GM23338 (cell line): ENCODE measurements at regions not wholly inside any gene's neighbourhood (a gene's known extent, or its start where the extent isn't known, plus 50 kb on each side); places are given as distances from the start of the nearest gene placed in this dataset.

ENCODE experiments used
- ATAC-seq: fragments of 200-7000 bp; cut with Tn5 transposase; 3 replicates; pipeline ENCODE4 v1.9.1; 2020
- DNase-seq: peaks from one replicate; pipeline ENCODE4 v3.0.0-alpha.2; 2015; ENCODE audit warnings: low spot score
- H2AFZ ChIP-seq: fragments of 200-600 bp; sonication (generic); 2 replicates; pipeline ENCODE4 v1.8.0; 2016; ENCODE audit warnings: antibody characterized with exemption, mild to moderate bottlenecking, moderate library complexity
- H3F3A ChIP-seq: fragments of 200-600 bp; sonication (generic); replicated peaks from 2 replicates; pipeline ENCODE4 v1.8.0; 2017; ENCODE audit warnings: antibody characterized with exemption, mixed run types, low read depth
- H3K27ac ChIP-seq: fragments of 200-600 bp; sonication (generic); 2 replicates; pipeline ENCODE4 v1.6.1; 2016; ENCODE audit warnings: low read depth
- H3K27me3 ChIP-seq: fragments of 200-600 bp; sonication (generic); 2 replicates; pipeline ENCODE4 v1.8.0; 2016; ENCODE audit warnings: mild to moderate bottlenecking, mixed run types, moderate library complexity; ENCODE audit not compliant: insufficient read depth
- H3K36me3 ChIP-seq: fragments of 200-600 bp; sonication (generic); 2 replicates; pipeline ENCODE4 v1.8.0; 2016; ENCODE audit warnings: mild to moderate bottlenecking; ENCODE audit not compliant: insufficient read depth
- H3K4me1 ChIP-seq: fragments of 200-600 bp; sonication (generic); 2 replicates; pipeline ENCODE4 v1.8.0; 2016; ENCODE audit warnings: mild to moderate bottlenecking, moderate library complexity; ENCODE audit not compliant: insufficient read depth
- H3K4me2 ChIP-seq: fragments of 200-600 bp; sonication (generic); 2 replicates; pipeline ENCODE4 v1.7.1; 2017; ENCODE audit warnings: mixed run types
- H3K4me3 ChIP-seq: fragments of 200-600 bp; sonication (generic); 2 replicates; pipeline ENCODE4 v1.6.1; 2016; ENCODE audit warnings: mixed run types
- H3K79me2 ChIP-seq: fragments of 200-600 bp; sonication (generic); replicated peaks from 2 replicates; pipeline ENCODE4 v1.8.0; 2017; ENCODE audit warnings: mild to moderate bottlenecking; ENCODE audit not compliant: insufficient read depth
- H3K9me2 ChIP-seq: fragments of 200-600 bp; sonication (generic); 2 replicates; pipeline ENCODE4 v1.8.0; 2017; ENCODE audit not compliant: insufficient read depth
- H4K20me1 ChIP-seq: fragments of 200-600 bp; sonication (generic); replicated peaks from 2 replicates; pipeline ENCODE4 v1.8.0; 2017; ENCODE audit warnings: mild to moderate bottlenecking; ENCODE audit not compliant: insufficient read depth
- H3K27ac Mint-ChIP-seq: 2 replicates; pipeline ENCODE4 v1.8.0; 2020; ENCODE audit warnings: inconsistent platforms, mild to moderate bottlenecking, moderate library complexity, mixed read lengths
- H3K27me3 Mint-ChIP-seq: 3 replicates; pipeline ENCODE4 v1.8.0; 2022; ENCODE audit warnings: low read depth, mild to moderate bottlenecking, moderate library complexity, mixed read lengths, inconsistent platforms; ENCODE audit not compliant: insufficient read depth, poor library complexity
- H3K36me3 Mint-ChIP-seq: 3 replicates; pipeline ENCODE4 v1.8.0; 2021; ENCODE audit warnings: low read depth, mild to moderate bottlenecking, inconsistent platforms, moderate library complexity, mixed read lengths
- H3K4me1 Mint-ChIP-seq: 3 replicates; pipeline ENCODE4 v1.8.0; 2020; ENCODE audit warnings: mild to moderate bottlenecking, inconsistent platforms, mixed read lengths
- H3K4me3 Mint-ChIP-seq: 3 replicates; pipeline ENCODE4 v1.8.0; 2021; ENCODE audit warnings: moderate library complexity, mild to moderate bottlenecking, inconsistent platforms, mixed read lengths
- H3K9me3 Mint-ChIP-seq: 3 replicates; pipeline ENCODE4 v1.8.0; 2020; ENCODE audit warnings: moderate library complexity, mild to moderate bottlenecking, inconsistent platforms, mixed read lengths
- ETS1 ChIP-seq: IDR thresholded peaks from 2 replicates; pipeline ENCODE4 v1.6.1; 2016; ENCODE audit warnings: antibody characterized with exemption
- NANOG ChIP-seq: IDR thresholded peaks from 2 replicates; pipeline ENCODE4 v1.6.1; 2016; ENCODE audit warnings: antibody characterized with exemption, borderline replicate concordance
- STAT1 ChIP-seq: IDR thresholded peaks from one replicate; pipeline ENCODE4 v1.6.1; 2016; ENCODE audit warnings: antibody characterized with exemption; ENCODE audit not compliant: unreplicated experiment
- ZNF114 ChIP-seq: fragments of 250-450 bp; sonication (Bioruptor Pico); IDR thresholded peaks from 2 replicates; pipeline ENCODE4 v1.5.0; 2020; ENCODE audit warnings: mild to moderate bottlenecking, moderate library complexity
- ZNF331 ChIP-seq: fragments of 250-450 bp; sonication (Bioruptor Pico); IDR thresholded peaks from 2 replicates; pipeline ENCODE4 v1.5.0; 2020; ENCODE audit warnings: low read depth, mild to moderate bottlenecking, moderate library complexity
- ZNF462 ChIP-seq: fragments of 250-450 bp; sonication (Bioruptor Pico); IDR thresholded peaks from 2 replicates; pipeline ENCODE4 v1.5.0; 2020; ENCODE audit warnings: mild to moderate bottlenecking, moderate library complexity

- TF ChIP-seq ZNF462 (CRISPR knock-in tag) = no peak
Measured at GRCh38 chr2:30314981-30315380, 83.6 kb downstream of the LBH start (continued).

- H3K27ac ChIP-seq = no peak overlapping the region
- DNase-seq (no peak), ATAC-seq (no peak)
- H3K27me3 Mint-ChIP-seq = peaks cover 6% of the 10 kb centered on the region
- no peaks in the 10 kb centered on the region for H3K4me1 ChIP-seq
- no peaks in the 10 kb centered on the region for H3K27me3 ChIP-seq
- no peaks in the 10 kb centered on the region for H3F3A ChIP-seq
- no peaks in the 10 kb centered on the region for H3K36me3 ChIP-seq
- 0 out of 3 replicates have a peak, but pooled peaks cover 3% of the 10 kb centered on the region for H3K4me1 Mint-ChIP-seq
- no peak overlapping the region for H3K4me2 ChIP-seq
- no peak overlapping the region for H2AFZ ChIP-seq
- no peaks in the 10 kb centered on the region for H3K36me3 Mint-ChIP-seq
- H3K79me2 ChIP-seq = no peaks in the 10 kb centered on the region
- no peaks in the 10 kb centered on the region for H3K9me3 Mint-ChIP-seq
- H3K4me3 ChIP-seq = no peak overlapping the region
- H4K20me1 ChIP-seq = no peaks in the 10 kb centered on the region
- H3K27ac Mint-ChIP-seq = no peak overlapping the region
- 0 out of 2 replicates have a peak, but pooled peaks cover 3% of the 10 kb centered on the region for H3K9me2 ChIP-seq
- no peak overlapping the region for H3K4me3 Mint-ChIP-seq
- TF ChIP-seq ZNF462 (CRISPR knock-in tag) (no peak), ZNF331 (CRISPR knock-in tag) (no peak), STAT1 (no peak), NANOG (no peak), ZNF114 (CRISPR knock-in tag) (no peak), ETS1 (no peak)
Measured at GRCh38 chr2:30315391-30316063, 84.2 kb downstream of the LBH start.
